ENCODE measurements at regions not wholly inside any gene's neighbourhood (a gene's known extent, or its start where the extent isn't known, plus 50 kb on each side); places are given as distances from the start of the nearest gene placed in this dataset.

DNA sequence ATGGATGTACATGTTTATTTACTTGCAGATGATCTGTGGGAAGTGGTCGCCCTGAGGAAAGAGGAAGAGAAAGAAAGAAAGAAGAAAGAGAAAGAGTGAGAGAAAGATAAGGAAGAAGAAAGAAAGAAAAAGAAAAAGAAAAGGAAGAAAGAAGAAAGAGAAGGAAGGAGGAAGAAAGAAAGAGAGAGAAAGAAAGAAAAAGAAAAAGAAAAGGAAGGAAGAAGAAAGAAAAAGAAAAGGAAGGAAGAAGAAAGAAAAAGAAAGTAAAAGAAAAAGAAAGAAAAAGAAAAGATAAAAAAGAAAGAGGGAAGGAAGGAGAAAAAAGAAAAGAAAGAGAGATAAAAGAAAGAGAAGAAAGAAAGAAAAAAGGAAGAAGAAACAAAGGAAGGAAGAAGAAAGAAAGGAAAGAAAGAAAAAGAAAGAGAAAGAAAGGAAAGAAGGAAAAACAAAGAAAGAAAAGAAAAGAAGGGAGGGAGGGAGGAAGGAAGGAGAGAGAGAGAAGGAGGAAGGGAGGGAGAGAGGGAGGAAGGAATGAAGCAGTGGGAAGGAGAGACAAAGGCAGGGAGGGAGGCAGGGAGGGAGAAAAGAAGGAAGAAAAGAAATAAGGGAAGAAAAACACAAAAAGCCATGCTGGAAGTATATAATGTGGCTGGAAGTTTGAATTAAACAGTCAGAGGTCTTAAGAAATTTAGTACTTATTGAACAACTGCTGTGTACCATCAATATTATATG is 976.6 kb downstream of the FAM181B start:
- H3K36me3 ChIP-seq (ENCODE audit: control insufficient read depth, insufficient read depth, low read length) = no peaks in the 10 kb centered on the region
- H3K4me3 ChIP-seq (ENCODE audit: low read depth, low read length) = no peak overlapping the region
- no peak for DNase-seq (ENCODE audit: low read depth)
- TF ChIP-seq, protein P1, sequence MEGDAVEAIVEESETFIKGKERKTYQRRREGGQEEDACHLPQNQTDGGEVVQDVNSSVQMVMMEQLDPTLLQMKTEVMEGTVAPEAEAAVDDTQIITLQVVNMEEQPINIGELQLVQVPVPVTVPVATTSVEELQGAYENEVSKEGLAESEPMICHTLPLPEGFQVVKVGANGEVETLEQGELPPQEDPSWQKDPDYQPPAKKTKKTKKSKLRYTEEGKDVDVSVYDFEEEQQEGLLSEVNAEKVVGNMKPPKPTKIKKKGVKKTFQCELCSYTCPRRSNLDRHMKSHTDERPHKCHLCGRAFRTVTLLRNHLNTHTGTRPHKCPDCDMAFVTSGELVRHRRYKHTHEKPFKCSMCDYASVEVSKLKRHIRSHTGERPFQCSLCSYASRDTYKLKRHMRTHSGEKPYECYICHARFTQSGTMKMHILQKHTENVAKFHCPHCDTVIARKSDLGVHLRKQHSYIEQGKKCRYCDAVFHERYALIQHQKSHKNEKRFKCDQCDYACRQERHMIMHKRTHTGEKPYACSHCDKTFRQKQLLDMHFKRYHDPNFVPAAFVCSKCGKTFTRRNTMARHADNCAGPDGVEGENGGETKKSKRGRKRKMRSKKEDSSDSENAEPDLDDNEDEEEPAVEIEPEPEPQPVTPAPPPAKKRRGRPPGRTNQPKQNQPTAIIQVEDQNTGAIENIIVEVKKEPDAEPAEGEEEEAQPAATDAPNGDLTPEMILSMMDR (IDR thresholded peaks at IDR 0.05; ENCODE audit: insufficient read depth, low read length, poor library complexity, severe bottlenecking) = no peak
- H3K27me3 ChIP-seq (ENCODE audit: control insufficient read depth, insufficient read depth, low read length) = no peaks in the 10 kb centered on the region

GRCh38 chr11:81749245-81749644 is 984.4 kb downstream of the FAM181B start:
- H3K36me3 ChIP-seq (ENCODE audit: control insufficient read depth, insufficient read depth, low read length) = no peaks in the 10 kb centered on the region
- H3K4me3 ChIP-seq (ENCODE audit: low read depth, low read length) = no peak overlapping the region
- no peak for DNase-seq (ENCODE audit: low read depth)
- TF ChIP-seq, protein P1 (IDR thresholded peaks at IDR 0.05; ENCODE audit: insufficient read depth, low read length, poor library complexity, severe bottlenecking) = no peak
- H3K27me3 ChIP-seq (ENCODE audit: control insufficient read depth, insufficient read depth, low read length) = no peaks in the 10 kb centered on the region

DNA sequence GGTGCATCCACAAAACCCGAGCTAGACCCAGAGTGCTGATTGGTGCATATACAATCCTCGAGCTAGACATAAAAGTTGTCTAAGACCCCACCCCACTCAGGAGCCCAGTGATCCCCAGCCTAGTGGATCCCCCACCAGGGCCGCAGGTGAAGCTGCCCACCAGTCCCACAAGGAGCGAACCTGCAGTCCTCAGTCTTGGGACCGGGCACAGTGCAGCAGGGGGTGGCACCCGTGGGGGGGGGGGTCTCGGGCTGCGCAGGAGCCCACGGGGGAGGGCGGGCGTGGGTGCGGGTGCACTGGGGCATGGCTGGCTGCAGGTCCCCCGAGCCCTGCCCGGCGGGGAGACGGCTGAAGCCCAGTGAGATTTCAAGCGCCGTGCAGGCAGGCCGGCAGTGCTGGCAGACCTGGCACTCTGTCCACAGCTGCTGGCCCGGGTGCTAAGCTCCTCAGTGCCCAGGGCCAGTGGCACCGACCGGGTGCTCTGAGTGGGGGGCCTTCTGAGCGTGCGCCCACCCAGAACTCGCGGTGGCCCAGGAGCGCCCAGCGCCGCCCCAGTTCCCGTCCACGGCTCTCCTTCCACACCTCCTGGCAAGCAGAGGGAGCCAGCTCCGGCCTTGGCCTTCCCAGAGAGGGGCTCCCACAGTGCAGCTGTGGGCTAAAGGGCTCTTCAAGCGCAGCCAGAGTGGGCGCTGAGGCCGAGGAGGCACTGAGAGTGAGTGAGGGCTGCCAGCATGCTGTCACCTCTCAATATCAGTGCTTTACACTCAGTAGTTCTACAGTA is 989.1 kb downstream of the FAM181B start:
- TF ChIP-seq, protein P1 (IDR thresholded peaks at IDR 0.05; ENCODE audit: insufficient read depth, low read length, poor library complexity, severe bottlenecking) = no peak
- Histone ChIP-seq H3K27me3 (ENCODE audit: control insufficient read depth, insufficient read depth, low read length) (no peaks in the 10 kb centered on the region), H3K36me3 (ENCODE audit: control insufficient read depth, insufficient read depth, low read length) (no peaks in the 10 kb centered on the region), H3K4me3 (ENCODE audit: low read depth, low read length) (no peak overlapping the region)
- DNase-seq (ENCODE audit: low read depth) = no peak

DNA sequence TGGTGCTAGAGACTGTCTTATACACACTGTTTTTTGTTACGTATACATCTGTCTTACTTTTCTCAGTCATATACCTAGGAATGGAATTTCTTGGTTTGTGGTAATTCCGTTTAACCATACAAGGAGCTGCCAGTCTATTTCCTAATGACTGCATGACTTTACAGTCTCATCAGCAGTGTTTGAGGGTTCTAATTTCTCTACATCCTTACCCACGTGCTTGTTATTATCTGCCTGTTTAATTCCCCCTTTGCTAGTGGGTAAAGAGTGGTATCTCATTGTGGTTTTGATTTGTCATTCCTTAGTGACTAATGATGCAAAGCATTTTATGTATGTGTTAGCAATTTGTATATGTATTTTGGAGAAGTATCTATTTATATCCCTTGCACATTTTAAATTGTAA is 1008.0 kb downstream of the FAM181B start:
- TF ChIP-seq, protein P1 (IDR thresholded peaks at IDR 0.05; ENCODE audit: insufficient read depth, low read length, poor library complexity, severe bottlenecking) = no peak
- H3K36me3 ChIP-seq (ENCODE audit: control insufficient read depth, insufficient read depth, low read length) = no peaks in the 10 kb centered on the region
- DNase-seq (ENCODE audit: low read depth) = no peak

GRCh38 chr11:81717695-81718094 is 1016.0 kb downstream of the FAM181B start:
- no peaks in the 10 kb centered on the region for H3K27me3 ChIP-seq (ENCODE audit: control insufficient read depth, insufficient read depth, low read length)
- TF ChIP-seq, protein P1 (IDR thresholded peaks at IDR 0.05; ENCODE audit: insufficient read depth, low read length, poor library complexity, severe bottlenecking) = no peak
- no peaks in the 10 kb centered on the region for H3K36me3 ChIP-seq (ENCODE audit: control insufficient read depth, insufficient read depth, low read length)
- no peak overlapping the region for H3K4me3 ChIP-seq (ENCODE audit: low read depth, low read length)
- no peak for DNase-seq (ENCODE audit: low read depth)

More for the DNA sequence above, 1008.0 kb downstream of the FAM181B start:
- no peaks in the 10 kb centered on the region for H3K27me3 ChIP-seq (ENCODE audit: control insufficient read depth, insufficient read depth, low read length)
- H3K4me3 ChIP-seq (ENCODE audit: low read depth, low read length) = no peak overlapping the region
